ENCODE measurements at regions not wholly inside any gene's neighbourhood (a gene's known extent, or its start where the extent isn't known, plus 50 kb on each side); places are given as distances from the start of the nearest gene placed in this dataset.

GRCh38 chr2:18849841-18850578 lies 260.6 kb upstream of the NT5C1B start:
- Histone ChIP-seq H4K20me1 (ENCODE audit: control insufficient read depth, insufficient read depth, low read depth, low read length) (no peaks in the 10 kb centered on the region), H3K9me3 (ENCODE audit: control insufficient read depth, insufficient read depth, low read length) (no peaks in the 10 kb centered on the region), H3K9me2 (replicated peaks; ENCODE audit: control insufficient read depth, low read length) (no peaks in the 10 kb centered on the region), H3K27ac (ENCODE audit: low read depth, low read length) (no peak overlapping the region), H3K4me2 (ENCODE audit: low read length) (no peak overlapping the region), H3K4me1 (ENCODE audit: control insufficient read depth, low read length) (no peaks in the 10 kb centered on the region), H3K79me2 (ENCODE audit: control insufficient read depth, low read length) (no peaks in the 10 kb centered on the region), H3K36me3 (ENCODE audit: control insufficient read depth, low read length) (no peaks in the 10 kb centered on the region), H3F3A (ENCODE audit: control insufficient read depth, insufficient read depth) (no peaks in the 10 kb centered on the region), H3K4me3 (ENCODE audit: low read length) (no peak overlapping the region), H3K27me3 (ENCODE audit: control insufficient read depth, low read length) (no peaks in the 10 kb centered on the region)
- TF ChIP-seq EZH2phosphoT487 (IDR thresholded peaks at IDR 0.05; ENCODE audit: borderline replicate concordance, low read length): no peak

DNA sequence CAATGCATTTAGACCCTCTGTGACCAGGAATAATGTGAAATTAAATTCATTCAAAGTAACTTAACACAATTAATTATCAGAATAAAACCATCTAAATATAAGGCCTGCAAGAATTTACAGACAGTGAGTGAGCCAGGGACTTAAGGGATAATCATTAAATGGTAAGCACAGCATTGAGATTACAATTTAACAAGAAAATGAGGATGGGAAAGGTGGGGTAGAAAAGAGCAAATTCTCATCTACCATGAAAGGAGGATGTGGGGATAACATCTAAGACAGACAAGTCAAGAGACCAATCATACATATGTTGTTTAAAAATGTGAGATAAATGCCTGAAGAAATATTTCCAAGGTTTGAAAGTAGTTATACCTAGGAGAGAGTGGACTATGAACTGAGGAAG lies 259.3 kb upstream of the NT5C1B start:
- Histone ChIP-seq H3K4me1 (ENCODE audit: control insufficient read depth, low read length) (no peaks in the 10 kb centered on the region), H3K79me2 (ENCODE audit: control insufficient read depth, low read length) (no peaks in the 10 kb centered on the region), H3K36me3 (ENCODE audit: control insufficient read depth, low read length) (no peaks in the 10 kb centered on the region), H3F3A (ENCODE audit: control insufficient read depth, insufficient read depth) (no peaks in the 10 kb centered on the region), H4K20me1 (ENCODE audit: control insufficient read depth, insufficient read depth, low read depth, low read length) (no peaks in the 10 kb centered on the region), H3K9me2 (replicated peaks; ENCODE audit: control insufficient read depth, low read length) (no peaks in the 10 kb centered on the region), H3K27ac (ENCODE audit: low read depth, low read length) (no peak overlapping the region), H3K9me3 (ENCODE audit: control insufficient read depth, insufficient read depth, low read length) (no peaks in the 10 kb centered on the region), H3K4me2 (ENCODE audit: low read length) (no peak overlapping the region), H3K4me3 (ENCODE audit: low read length) (no peak overlapping the region), H3K27me3 (ENCODE audit: control insufficient read depth, low read length) (no peaks in the 10 kb centered on the region)
- no peak for TF ChIP-seq EZH2phosphoT487 (IDR thresholded peaks at IDR 0.05; ENCODE audit: borderline replicate concordance, low read length)
- TF ChIP-seq, protein P1, sequence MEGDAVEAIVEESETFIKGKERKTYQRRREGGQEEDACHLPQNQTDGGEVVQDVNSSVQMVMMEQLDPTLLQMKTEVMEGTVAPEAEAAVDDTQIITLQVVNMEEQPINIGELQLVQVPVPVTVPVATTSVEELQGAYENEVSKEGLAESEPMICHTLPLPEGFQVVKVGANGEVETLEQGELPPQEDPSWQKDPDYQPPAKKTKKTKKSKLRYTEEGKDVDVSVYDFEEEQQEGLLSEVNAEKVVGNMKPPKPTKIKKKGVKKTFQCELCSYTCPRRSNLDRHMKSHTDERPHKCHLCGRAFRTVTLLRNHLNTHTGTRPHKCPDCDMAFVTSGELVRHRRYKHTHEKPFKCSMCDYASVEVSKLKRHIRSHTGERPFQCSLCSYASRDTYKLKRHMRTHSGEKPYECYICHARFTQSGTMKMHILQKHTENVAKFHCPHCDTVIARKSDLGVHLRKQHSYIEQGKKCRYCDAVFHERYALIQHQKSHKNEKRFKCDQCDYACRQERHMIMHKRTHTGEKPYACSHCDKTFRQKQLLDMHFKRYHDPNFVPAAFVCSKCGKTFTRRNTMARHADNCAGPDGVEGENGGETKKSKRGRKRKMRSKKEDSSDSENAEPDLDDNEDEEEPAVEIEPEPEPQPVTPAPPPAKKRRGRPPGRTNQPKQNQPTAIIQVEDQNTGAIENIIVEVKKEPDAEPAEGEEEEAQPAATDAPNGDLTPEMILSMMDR (IDR thresholded peaks at IDR 0.05; ENCODE audit: low read depth, low read length, poor library complexity, severe bottlenecking): no peak

DNA sequence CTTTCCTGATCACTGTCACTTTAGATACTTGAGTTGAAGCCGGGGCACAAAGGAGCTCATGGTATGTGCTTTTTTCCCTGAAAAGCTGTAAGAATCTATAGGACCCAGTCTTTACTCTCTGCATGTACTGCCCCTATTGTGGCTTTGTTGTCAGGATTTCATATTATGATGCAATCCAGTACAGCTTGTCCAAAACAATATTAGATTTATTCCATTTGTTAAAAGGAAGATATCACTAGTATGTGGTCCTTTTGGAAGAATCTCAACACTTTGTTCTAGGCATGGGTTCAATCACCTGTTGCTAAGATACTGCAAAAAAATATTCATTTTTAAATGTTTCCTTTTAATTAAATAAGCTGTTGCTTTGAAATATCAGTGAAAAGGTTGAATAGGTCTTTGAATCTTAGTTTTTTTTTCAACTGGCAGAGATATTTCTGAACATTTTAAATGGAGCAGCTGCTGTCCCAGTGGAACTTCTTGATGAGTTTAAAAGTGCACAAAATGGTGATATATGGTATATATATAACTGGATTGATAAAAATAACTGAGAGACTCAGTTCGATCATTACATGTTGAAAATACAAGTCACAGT lies 256.6 kb upstream of the NT5C1B start:
- TF ChIP-seq, protein P1 (IDR thresholded peaks at IDR 0.05; ENCODE audit: low read depth, low read length, poor library complexity, severe bottlenecking): no peak
- TF ChIP-seq EZH2phosphoT487 (IDR thresholded peaks at IDR 0.05; ENCODE audit: borderline replicate concordance, low read length): no peak
- Histone ChIP-seq H3K4me1 (ENCODE audit: control insufficient read depth, low read length) (no peaks in the 10 kb centered on the region), H3K27me3 (ENCODE audit: control insufficient read depth, low read length) (no peaks in the 10 kb centered on the region), H3K4me3 (ENCODE audit: low read length) (no peak overlapping the region), H3K79me2 (ENCODE audit: control insufficient read depth, low read length) (no peaks in the 10 kb centered on the region), H3F3A (ENCODE audit: control insufficient read depth, insufficient read depth) (no peaks in the 10 kb centered on the region), H3K9me2 (replicated peaks; ENCODE audit: control insufficient read depth, low read length) (no peaks in the 10 kb centered on the region), H3K4me2 (ENCODE audit: low read length) (no peak overlapping the region), H3K36me3 (ENCODE audit: control insufficient read depth, low read length) (no peaks in the 10 kb centered on the region), H3K9me3 (ENCODE audit: control insufficient read depth, insufficient read depth, low read length) (no peaks in the 10 kb centered on the region), H4K20me1 (ENCODE audit: control insufficient read depth, insufficient read depth, low read depth, low read length) (no peaks in the 10 kb centered on the region), H3K27ac (ENCODE audit: low read depth, low read length) (no peak overlapping the region)

- Histone ChIP-seq H3F3A (ENCODE audit: control insufficient read depth, insufficient read depth) (no peaks in the 10 kb centered on the region), H3K9me3 (ENCODE audit: control insufficient read depth, insufficient read depth, low read length) (no peaks in the 10 kb centered on the region), H3K9me2 (replicated peaks; ENCODE audit: control insufficient read depth, low read length) (no peaks in the 10 kb centered on the region), H4K20me1 (ENCODE audit: control insufficient read depth, insufficient read depth, low read depth, low read length) (no peaks in the 10 kb centered on the region), H3K4me1 (ENCODE audit: control insufficient read depth, low read length) (no peaks in the 10 kb centered on the region), H3K4me3 (ENCODE audit: low read length) (no peak overlapping the region), H3K79me2 (ENCODE audit: control insufficient read depth, low read length) (no peaks in the 10 kb centered on the region), H3K36me3 (ENCODE audit: control insufficient read depth, low read length) (no peaks in the 10 kb centered on the region), H3K27ac (ENCODE audit: low read depth, low read length) (no peak overlapping the region), H3K27me3 (ENCODE audit: control insufficient read depth, low read length) (no peaks in the 10 kb centered on the region), H3K4me2 (ENCODE audit: low read length) (no peak overlapping the region)
- TF ChIP-seq EZH2phosphoT487 (IDR thresholded peaks at IDR 0.05; ENCODE audit: borderline replicate concordance, low read length): no peak
- TF ChIP-seq, protein P1 (IDR thresholded peaks at IDR 0.05; ENCODE audit: low read depth, low read length, poor library complexity, severe bottlenecking): no peak
Measured at GRCh38 chr2:18842836-18843235, 253.5 kb upstream of the NT5C1B start.

Measured in DOHH2 (cell line).